ENCODE measurements at regions not wholly inside any gene's neighbourhood (a gene's known extent, or its start where the extent isn't known, plus 50 kb on each side); places are given as distances from the start of the nearest gene placed in this dataset.
A peak's percentile ranks its signal among the peaks of the same experiment; 100 is the strongest.

DNA sequence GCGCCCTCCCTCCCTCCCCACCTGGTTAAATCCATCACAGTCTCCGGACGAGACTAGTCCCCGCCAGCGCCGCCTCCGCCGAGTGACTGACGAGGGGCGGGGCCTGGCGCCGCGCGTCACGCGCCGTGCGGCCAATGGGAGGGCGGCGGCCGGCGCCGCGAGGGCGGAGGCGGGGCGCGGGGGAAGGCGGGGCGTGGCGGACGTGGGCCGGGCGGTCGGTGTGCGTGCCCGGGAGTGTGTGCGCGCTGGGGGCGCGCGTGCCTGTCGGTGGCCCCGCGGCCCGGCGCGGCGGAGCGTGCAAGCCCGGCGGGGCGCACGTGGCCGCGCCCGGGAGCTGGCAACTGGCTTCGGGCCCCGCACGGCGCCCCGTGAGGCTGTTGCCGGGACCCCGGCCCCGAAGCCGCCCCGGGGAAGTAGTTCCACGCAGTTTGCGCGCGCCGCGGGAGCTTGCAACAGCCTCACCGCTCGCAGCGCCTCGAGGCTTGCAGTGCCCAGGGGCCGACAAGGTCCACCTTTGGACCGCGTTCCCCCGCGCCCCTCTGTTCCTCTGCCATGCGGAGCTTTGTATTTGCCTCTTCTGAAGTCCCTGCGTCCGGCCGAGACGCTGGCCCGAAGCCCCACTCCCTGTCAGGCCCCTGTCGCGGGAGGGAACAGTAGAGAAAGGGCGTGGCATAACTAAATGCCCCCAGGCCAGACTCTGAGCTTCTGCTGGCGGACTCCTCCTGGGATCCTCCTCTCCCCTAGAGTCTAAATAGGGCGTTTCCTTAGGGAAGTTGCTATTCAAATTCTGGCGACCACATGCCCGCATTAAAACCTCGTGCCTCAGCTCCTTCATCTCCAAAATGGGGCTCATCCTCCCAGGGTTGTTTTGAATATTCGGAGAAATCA, 400.9 kb downstream of the SHQ1 start:
- peak; percentile 86 to 95 for DNase-seq
- Histone ChIP-seq H3K27ac (peak overlapping the region; percentile 79 to 91), H3K4me3 (peak overlapping the region; percentile 68 to 89), H3K4me1 (peaks cover 0 to 28% (median 4%) of the 10 kb centered on the region in 4 donors), H3K36me3 (no peaks in the 10 kb centered on the region), H3K27me3 (no peaks in the 10 kb centered on the region), H3K9me3 (no peaks in the 10 kb centered on the region)
- intact Hi-C loops (cut with DNase I; ENCODE audit: low total_unique reads): loop anchor here (10.0 kb wide), 1 partner anchor 203 kb away; no protein-coding TSS in a partner anchor
- TF ChIP-seq, protein P1, sequence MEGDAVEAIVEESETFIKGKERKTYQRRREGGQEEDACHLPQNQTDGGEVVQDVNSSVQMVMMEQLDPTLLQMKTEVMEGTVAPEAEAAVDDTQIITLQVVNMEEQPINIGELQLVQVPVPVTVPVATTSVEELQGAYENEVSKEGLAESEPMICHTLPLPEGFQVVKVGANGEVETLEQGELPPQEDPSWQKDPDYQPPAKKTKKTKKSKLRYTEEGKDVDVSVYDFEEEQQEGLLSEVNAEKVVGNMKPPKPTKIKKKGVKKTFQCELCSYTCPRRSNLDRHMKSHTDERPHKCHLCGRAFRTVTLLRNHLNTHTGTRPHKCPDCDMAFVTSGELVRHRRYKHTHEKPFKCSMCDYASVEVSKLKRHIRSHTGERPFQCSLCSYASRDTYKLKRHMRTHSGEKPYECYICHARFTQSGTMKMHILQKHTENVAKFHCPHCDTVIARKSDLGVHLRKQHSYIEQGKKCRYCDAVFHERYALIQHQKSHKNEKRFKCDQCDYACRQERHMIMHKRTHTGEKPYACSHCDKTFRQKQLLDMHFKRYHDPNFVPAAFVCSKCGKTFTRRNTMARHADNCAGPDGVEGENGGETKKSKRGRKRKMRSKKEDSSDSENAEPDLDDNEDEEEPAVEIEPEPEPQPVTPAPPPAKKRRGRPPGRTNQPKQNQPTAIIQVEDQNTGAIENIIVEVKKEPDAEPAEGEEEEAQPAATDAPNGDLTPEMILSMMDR (IDR thresholded peaks at IDR 0.05): peak in 1 of 2 experiments; percentile 26

DNA sequence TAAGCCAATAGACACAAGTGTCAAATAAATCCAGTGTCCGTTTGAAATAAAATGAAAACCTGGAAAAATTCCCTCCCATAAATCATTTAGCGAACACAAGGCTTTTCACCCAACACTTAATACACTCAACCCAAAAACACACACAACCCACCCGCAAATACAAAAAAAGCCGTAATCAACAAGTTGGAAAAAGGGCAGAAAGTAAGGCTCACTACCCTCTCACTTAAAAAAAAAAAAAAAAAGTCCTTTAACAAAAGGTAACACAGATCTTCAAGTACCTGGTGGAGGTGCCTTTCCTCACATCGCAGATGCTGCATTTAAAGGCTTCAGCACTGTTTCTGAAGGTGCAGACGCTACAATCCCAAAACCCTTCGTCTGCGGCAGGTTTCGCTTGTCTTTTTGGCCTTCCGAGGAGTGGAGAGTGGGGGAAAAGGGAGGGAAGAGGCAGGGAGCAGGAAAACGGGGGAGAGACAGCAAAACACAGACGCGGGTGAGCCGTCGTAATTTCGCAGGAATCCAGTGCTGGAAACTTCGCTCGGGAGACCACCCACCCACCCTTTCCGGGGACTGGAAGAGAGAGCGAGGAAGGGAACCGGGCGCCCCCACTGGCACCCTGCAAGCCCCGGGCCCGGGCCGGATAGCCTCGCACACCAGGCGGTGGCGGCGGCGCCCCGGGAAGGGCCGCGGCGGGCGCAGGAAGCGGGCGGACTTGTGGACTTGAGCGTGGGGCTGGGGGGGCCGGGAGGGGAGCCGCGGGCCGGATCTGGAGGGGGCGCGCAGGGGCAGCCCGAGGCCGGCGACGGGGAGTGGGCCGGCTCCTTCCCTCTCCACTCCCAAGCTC, 401.8 kb downstream of the SHQ1 start, which contains the start of gene RYBP:
TSS of gene RYBP (minus strand) at position 404 of the 841 bp plus-strand sequence.
- peaks cover 0 to 31% (median 4%) of the 10 kb centered on the region in 4 donors for H3K4me1 ChIP-seq
- H3K36me3 ChIP-seq: no peaks in the 10 kb centered on the region
- H3K4me3 ChIP-seq: peak within 1 kb of the TSS; percentile 68 to 89
- intact Hi-C loops (cut with DNase I; ENCODE audit: low total_unique reads): loop anchor here (10.0 kb wide), 1 partner anchor 202 kb away; no protein-coding TSS in a partner anchor
- no peaks in the 10 kb centered on the region for H3K27me3 ChIP-seq
- DNase-seq: no peak
- no peaks in the 10 kb centered on the region for H3K9me3 ChIP-seq
- TF ChIP-seq, protein P1 (IDR thresholded peaks at IDR 0.05): no peak
- peak within 1 kb of the TSS; percentile 79 to 91 for H3K27ac ChIP-seq

DNA sequence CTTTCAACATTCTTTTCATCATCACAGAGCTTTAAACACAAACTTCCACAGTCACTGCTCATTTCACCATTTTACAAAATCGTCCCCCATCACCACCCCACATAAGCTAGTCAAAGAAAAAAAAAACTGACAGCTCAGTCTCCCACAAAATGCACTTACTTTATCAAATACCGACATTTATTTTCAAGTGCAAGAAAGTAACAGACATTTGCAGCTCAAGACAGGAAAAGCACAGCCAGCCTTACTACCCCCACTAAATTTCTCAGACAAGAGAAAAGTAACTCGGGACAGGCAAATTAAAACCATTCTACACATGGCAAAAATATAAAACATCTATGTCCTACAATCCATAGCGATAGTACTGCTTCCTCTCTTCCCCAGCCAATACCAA, 402.4 kb downstream of the SHQ1 start:
- no peaks in the 10 kb centered on the region for H3K9me3 ChIP-seq
- TF ChIP-seq, protein P1 (IDR thresholded peaks at IDR 0.05): no peak
- peak overlapping the region; percentile 68 to 89 for H3K4me3 ChIP-seq
- H3K36me3 ChIP-seq: no peaks in the 10 kb centered on the region
- H3K27ac ChIP-seq: peak overlapping the region in 1 of 2 donors; percentile 79
- intact Hi-C loops (cut with DNase I; ENCODE audit: low total_unique reads): loop anchor here (10.0 kb wide), 1 partner anchor 201 kb away; no protein-coding TSS in a partner anchor
- DNase-seq: no peak
- no peaks in the 10 kb centered on the region for H3K27me3 ChIP-seq
- H3K4me1 ChIP-seq: peaks cover 0 to 31% (median 4%) of the 10 kb centered on the region in 4 donors

DNA sequence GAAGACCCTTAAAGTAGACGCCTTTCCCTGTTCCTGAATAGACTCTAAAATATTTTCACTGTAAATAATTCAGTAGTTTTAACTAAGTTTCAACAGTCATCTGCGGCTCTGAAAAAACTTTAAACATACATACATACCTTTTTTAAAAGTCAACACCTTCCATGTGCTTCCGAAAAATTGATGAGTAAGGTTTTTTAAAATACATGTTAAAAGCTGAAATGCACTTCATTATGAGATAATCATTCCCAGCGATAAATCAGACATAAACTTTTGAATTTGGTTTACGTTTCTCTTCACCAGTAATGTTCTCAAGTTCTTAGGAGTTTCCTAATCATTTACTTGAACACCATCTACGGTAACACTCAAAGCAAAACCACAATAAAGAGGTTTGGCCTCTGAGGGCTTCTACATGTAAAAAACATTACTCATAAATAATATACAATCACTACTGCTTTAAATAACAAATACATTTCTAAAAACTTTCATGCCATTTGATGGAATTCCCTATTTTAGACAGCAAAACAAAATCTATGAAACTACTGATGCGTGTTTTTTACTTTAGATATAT, 403.5 kb downstream of the SHQ1 start:
- H3K36me3 ChIP-seq: peaks cover 0 to 2% (median 0%) of the 10 kb centered on the region in 3 donors
- H3K4me3 ChIP-seq: peak overlapping the region in 1 of 2 donors; percentile 89
- TF ChIP-seq, protein P1 (IDR thresholded peaks at IDR 0.05): no peak
- peaks cover 0 to 35% (median 5%) of the 10 kb centered on the region in 4 donors for H3K4me1 ChIP-seq
- H3K27ac ChIP-seq: no peak overlapping the region
- no peak for DNase-seq
- H3K9me3 ChIP-seq: no peaks in the 10 kb centered on the region
- intact Hi-C loops (cut with DNase I; ENCODE audit: low total_unique reads): loop anchor here (10.0 kb wide), 1 partner anchor 200 kb away; no protein-coding TSS in a partner anchor
- H3K27me3 ChIP-seq: no peaks in the 10 kb centered on the region

DNA sequence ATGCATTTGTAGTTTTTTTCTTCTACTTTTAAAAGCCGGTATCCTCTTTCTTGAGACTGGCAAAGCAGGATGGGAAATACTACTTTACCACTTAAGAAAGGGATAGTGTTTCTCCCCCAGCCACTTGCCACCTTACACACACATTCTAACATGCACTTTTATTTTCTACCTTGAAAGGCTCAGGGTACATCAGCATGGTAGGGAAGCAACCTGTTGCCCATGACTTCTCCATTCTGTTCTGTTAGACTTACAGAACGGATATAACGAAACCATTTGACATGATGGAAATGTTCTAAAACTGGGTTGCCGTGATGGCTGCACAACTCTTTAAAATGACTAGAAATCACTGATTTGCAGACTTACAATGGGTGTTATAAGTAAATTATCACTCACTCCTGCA, 405.5 kb downstream of the SHQ1 start:
- DNase-seq: no peak
- TF ChIP-seq, protein P1 (IDR thresholded peaks at IDR 0.05): no peak
- intact Hi-C loops (cut with DNase I; ENCODE audit: low total_unique reads): loop anchor here (10.0 kb wide), 1 partner anchor 198 kb away; no protein-coding TSS in a partner anchor
- peaks cover 0 to 49% (median 14%) of the 10 kb centered on the region in 4 donors for H3K4me1 ChIP-seq
- no peaks in the 10 kb centered on the region for H3K27me3 ChIP-seq
- no peaks in the 10 kb centered on the region for H3K9me3 ChIP-seq
- H3K27ac ChIP-seq: no peak overlapping the region
- H3K36me3 ChIP-seq: peaks cover 0 to 11% (median 0%) of the 10 kb centered on the region in 3 donors
- H3K4me3 ChIP-seq: no peak overlapping the region

Measured in tibial artery (tissue), 4 donors.